Ovary (tissue), 3 donors: ENCODE measurements at regions not wholly inside any gene's neighbourhood (a gene's known extent, or its start where the extent isn't known, plus 50 kb on each side); places are given as distances from the start of the nearest gene placed in this dataset.

ENCODE experiments used
- EP300 ChIP-seq: sonication (generic); formaldehyde crosslinking; IDR thresholded peaks from one replicate; pipeline ENCODE4 v1.6.1; 2017; ENCODE audit warnings: antibody characterized with exemption
- POLR2A ChIP-seq: fragments of 450-650 bp; IDR thresholded peaks from one replicate; pipeline ENCODE4 v1.6.1; 2017; ENCODE audit warnings: antibody characterized with exemption, mild to moderate bottlenecking, moderate library complexity
- TF ChIP-seq, protein P1 (sequence below), 3 donors: fragments of 450-650 bp in 2 of 3; fragments of 200-600 bp in 1 of 3; IDR thresholded peaks; one replicate each; pipeline versions ENCODE4 v1.5.1 to v1.8.0; 2016 to 2022; ENCODE audit warnings: antibody characterized with exemption in 3 of 3, mild to moderate bottlenecking in 1 of 3
- donor health status: DM: no; HTN: no; CAD: no.

GRCh38 chr4:22014222-22014741, 65.7 kb upstream of the KCNIP4 start:
- TF ChIP-seq, protein P1, sequence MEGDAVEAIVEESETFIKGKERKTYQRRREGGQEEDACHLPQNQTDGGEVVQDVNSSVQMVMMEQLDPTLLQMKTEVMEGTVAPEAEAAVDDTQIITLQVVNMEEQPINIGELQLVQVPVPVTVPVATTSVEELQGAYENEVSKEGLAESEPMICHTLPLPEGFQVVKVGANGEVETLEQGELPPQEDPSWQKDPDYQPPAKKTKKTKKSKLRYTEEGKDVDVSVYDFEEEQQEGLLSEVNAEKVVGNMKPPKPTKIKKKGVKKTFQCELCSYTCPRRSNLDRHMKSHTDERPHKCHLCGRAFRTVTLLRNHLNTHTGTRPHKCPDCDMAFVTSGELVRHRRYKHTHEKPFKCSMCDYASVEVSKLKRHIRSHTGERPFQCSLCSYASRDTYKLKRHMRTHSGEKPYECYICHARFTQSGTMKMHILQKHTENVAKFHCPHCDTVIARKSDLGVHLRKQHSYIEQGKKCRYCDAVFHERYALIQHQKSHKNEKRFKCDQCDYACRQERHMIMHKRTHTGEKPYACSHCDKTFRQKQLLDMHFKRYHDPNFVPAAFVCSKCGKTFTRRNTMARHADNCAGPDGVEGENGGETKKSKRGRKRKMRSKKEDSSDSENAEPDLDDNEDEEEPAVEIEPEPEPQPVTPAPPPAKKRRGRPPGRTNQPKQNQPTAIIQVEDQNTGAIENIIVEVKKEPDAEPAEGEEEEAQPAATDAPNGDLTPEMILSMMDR (IDR thresholded peaks at IDR 0.05), result no peak
- TF ChIP-seq POLR2A (no peak), EP300 (no peak)
